ENCODE measurements at regions not wholly inside any gene's neighbourhood (a gene's known extent, or its start where the extent isn't known, plus 50 kb on each side); places are given as distances from the start of the nearest gene placed in this dataset.

DNA sequence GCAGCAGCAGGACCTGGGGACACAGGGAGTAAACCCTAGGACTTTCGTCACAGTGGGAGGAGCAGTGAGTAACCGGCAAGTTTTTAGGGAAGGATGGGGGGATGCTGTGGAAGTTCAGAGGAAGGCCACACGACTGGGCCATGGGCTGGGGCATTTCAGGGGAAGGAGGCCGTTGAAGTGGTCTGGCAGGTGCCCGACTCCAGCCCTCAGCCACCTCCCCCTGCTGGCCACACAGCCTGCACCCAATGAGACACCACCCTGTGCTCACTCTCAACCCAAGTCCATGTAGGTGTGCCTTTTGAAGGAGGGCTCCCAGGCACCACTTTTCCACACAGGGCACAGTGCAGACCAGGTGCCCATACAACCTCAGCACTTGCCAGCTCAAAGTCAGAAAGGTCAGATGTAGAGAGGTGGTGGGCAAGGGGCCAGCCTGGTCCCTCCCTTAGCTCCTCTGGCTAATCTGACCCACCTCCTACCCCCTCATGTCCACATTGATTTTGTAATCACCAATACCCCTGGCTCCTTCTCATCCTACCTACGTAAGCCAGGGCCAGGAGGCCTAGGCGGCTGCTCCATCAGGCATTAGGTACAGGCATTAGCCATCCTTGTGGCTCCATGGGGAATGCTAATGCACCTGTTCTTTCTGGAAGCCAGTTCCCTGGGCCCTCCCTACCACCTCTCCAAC, 211.2 kb downstream of the SMAD2 start:
- no peaks in the 10 kb centered on the region for H4K20me1 ChIP-seq (ENCODE audit: insufficient read depth, low read length)

DNA sequence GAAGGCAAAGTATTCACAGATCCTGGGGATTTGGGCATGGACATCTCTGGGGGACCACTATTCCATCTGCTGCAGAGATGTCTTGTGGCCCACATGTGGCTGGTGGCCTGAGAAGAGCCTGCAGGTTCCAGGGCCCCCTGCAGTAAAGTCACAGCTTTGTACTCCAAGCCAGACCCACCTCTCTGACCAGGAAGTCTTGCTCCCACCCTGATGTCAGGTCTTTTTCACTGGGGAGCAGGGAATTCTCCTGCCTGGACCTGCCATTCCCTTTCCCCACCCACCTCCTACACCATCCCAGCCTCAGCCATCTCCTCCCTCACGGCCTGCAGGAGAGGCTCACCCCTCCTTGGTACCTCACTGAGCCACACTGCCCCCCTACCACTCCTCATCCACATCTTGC, 211.8 kb downstream of the SMAD2 start:
- Histone ChIP-seq H3K4me1 (ENCODE audit: insufficient read depth, low read length) (no peaks in the 10 kb centered on the region), H3K4me3 (ENCODE audit: low read depth in 1 of 2, low read length in 2 of 2) (no peak overlapping the region), H3K79me2 (ENCODE audit: insufficient read depth, low read length) (no peaks in the 10 kb centered on the region), H3K36me3 (ENCODE audit: insufficient read depth, low read length) (no peaks in the 10 kb centered on the region), H3K9ac (ENCODE audit: low read depth, low read length) (no peak overlapping the region), H3K27me3 (ENCODE audit: insufficient read depth, low read length, poor library complexity) (peaks cover 4% of the 10 kb centered on the region), H3K4me2 (ENCODE audit: insufficient read depth, low read length) (no peak overlapping the region), H3K9me3 (ENCODE audit: insufficient read depth, low read length, severe bottlenecking) (no peaks in the 10 kb centered on the region), H2AFZ (ENCODE audit: low read depth, low read length) (no peak overlapping the region), H3K27ac (ENCODE audit: low read length) (no peak overlapping the region), H4K20me1 (ENCODE audit: insufficient read depth, low read length) (no peaks in the 10 kb centered on the region)
- ATAC-seq (ENCODE audit: insufficient read depth, low read depth) (no peak), DNase-seq (no peak)
- TF ChIP-seq, protein P1, sequence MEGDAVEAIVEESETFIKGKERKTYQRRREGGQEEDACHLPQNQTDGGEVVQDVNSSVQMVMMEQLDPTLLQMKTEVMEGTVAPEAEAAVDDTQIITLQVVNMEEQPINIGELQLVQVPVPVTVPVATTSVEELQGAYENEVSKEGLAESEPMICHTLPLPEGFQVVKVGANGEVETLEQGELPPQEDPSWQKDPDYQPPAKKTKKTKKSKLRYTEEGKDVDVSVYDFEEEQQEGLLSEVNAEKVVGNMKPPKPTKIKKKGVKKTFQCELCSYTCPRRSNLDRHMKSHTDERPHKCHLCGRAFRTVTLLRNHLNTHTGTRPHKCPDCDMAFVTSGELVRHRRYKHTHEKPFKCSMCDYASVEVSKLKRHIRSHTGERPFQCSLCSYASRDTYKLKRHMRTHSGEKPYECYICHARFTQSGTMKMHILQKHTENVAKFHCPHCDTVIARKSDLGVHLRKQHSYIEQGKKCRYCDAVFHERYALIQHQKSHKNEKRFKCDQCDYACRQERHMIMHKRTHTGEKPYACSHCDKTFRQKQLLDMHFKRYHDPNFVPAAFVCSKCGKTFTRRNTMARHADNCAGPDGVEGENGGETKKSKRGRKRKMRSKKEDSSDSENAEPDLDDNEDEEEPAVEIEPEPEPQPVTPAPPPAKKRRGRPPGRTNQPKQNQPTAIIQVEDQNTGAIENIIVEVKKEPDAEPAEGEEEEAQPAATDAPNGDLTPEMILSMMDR (IDR thresholded peaks at IDR 0.05; ENCODE audit: borderline replicate concordance, extremely low read depth, low read length, poor library complexity, severe bottlenecking) = no peak
- TF ChIP-seq EZH2 (IDR thresholded peaks at IDR 0.05; ENCODE audit: borderline replicate concordance, low read depth, low read length, severe bottlenecking) = no peak

More for the DNA sequence above, 211.2 kb downstream of the SMAD2 start:
- Histone ChIP-seq H3K27me3 (ENCODE audit: insufficient read depth, low read length, poor library complexity) (peaks cover 4% of the 10 kb centered on the region), H3K4me2 (ENCODE audit: insufficient read depth, low read length) (no peak overlapping the region), H2AFZ (ENCODE audit: low read depth, low read length) (no peak overlapping the region), H3K36me3 (ENCODE audit: insufficient read depth, low read length) (no peaks in the 10 kb centered on the region), H3K27ac (ENCODE audit: low read length) (no peak overlapping the region), H3K79me2 (ENCODE audit: insufficient read depth, low read length) (no peaks in the 10 kb centered on the region), H3K9me3 (ENCODE audit: insufficient read depth, low read length, severe bottlenecking) (no peaks in the 10 kb centered on the region), H3K4me3 (ENCODE audit: low read depth in 1 of 2, low read length in 2 of 2) (no peak overlapping the region), H3K4me1 (ENCODE audit: insufficient read depth, low read length) (no peaks in the 10 kb centered on the region), H3K9ac (ENCODE audit: low read depth, low read length) (no peak overlapping the region)
- TF ChIP-seq, protein P1 (IDR thresholded peaks at IDR 0.05; ENCODE audit: borderline replicate concordance, extremely low read depth, low read length, poor library complexity, severe bottlenecking) = no peak
- TF ChIP-seq EZH2 (IDR thresholded peaks at IDR 0.05; ENCODE audit: borderline replicate concordance, low read depth, low read length, severe bottlenecking) = no peak
- ATAC-seq (ENCODE audit: insufficient read depth, low read depth) = no peak
- DNase-seq = no peak

- Histone ChIP-seq H3K9ac (ENCODE audit: low read depth, low read length) (no peak overlapping the region), H3K27ac (ENCODE audit: low read length) (no peak overlapping the region), H2AFZ (ENCODE audit: low read depth, low read length) (no peak overlapping the region), H3K27me3 (ENCODE audit: insufficient read depth, low read length, poor library complexity) (peaks cover 7% of the 10 kb centered on the region), H3K4me3 (ENCODE audit: low read depth in 1 of 2, low read length in 2 of 2) (no peak overlapping the region), H3K79me2 (ENCODE audit: insufficient read depth, low read length) (no peaks in the 10 kb centered on the region), H3K4me1 (ENCODE audit: insufficient read depth, low read length) (no peaks in the 10 kb centered on the region), H3K4me2 (ENCODE audit: insufficient read depth, low read length) (no peak overlapping the region), H3K36me3 (ENCODE audit: insufficient read depth, low read length) (no peaks in the 10 kb centered on the region), H3K9me3 (ENCODE audit: insufficient read depth, low read length, severe bottlenecking) (no peaks in the 10 kb centered on the region), H4K20me1 (ENCODE audit: insufficient read depth, low read length) (no peaks in the 10 kb centered on the region)
- no peak for TF ChIP-seq EZH2 (IDR thresholded peaks at IDR 0.05; ENCODE audit: borderline replicate concordance, low read depth, low read length, severe bottlenecking)
- TF ChIP-seq, protein P1 (IDR thresholded peaks at IDR 0.05; ENCODE audit: borderline replicate concordance, extremely low read depth, low read length, poor library complexity, severe bottlenecking) = no peak
- DNase-seq (no peak), ATAC-seq (ENCODE audit: insufficient read depth, low read depth) (no peak)
These were observed 213.2 kb downstream of the SMAD2 start for GRCh38 chr18:47717257-47717656.

Measured in DND-41 (cell line).